GM19035 (cell line): ENCODE measurements at regions not wholly inside any gene's neighbourhood (a gene's known extent, or its start where the extent isn't known, plus 50 kb on each side); places are given as distances from the start of the nearest gene placed in this dataset.

Experiments used
- ATAC-seq: cut with Tn5 transposase; IDR thresholded peaks from one replicate; pipeline ENCODE4 v1.9.1; 2021; ENCODE audit not compliant: unreplicated experiment

- ATAC-seq: no peak
Measured at GRCh38 chr4:184575306-184575705, 73.9 kb downstream of the CASP3 start.

- ATAC-seq: no peak
Measured at GRCh38 chr4:184574861-184575260, 74.4 kb downstream of the CASP3 start.

GRCh38 chr4:184573701-184574100 is 75.5 kb downstream of the CASP3 start:
- ATAC-seq: no peak

GRCh38 chr4:184568770-184569169 is 80.5 kb downstream of the CASP3 start:
- ATAC-seq: no peak

GRCh38 chr4:184563621-184564020 is 85.6 kb downstream of the CASP3 start:
- ATAC-seq: no peak

- no peak for ATAC-seq
Measured at GRCh38 chr4:184558996-184559395, 84.6 kb upstream of the IRF2 start.

GRCh38 chr4:184553891-184554290 is 79.5 kb upstream of the IRF2 start:
- ATAC-seq: no peak

GRCh38 chr4:184550476-184550875 is 76.1 kb upstream of the IRF2 start:
- ATAC-seq: no peak

GRCh38 chr4:184548648-184549341 is 74.4 kb upstream of the IRF2 start:
- no peak for ATAC-seq

GRCh38 chr4:184548316-184548647 is 73.9 kb upstream of the IRF2 start:
- ATAC-seq: no peak

GRCh38 chr4:184544788-184545409 is 70.5 kb upstream of the IRF2 start:
- ATAC-seq: no peak

- no peak for ATAC-seq
Measured at GRCh38 chr4:184541907-184542306, 67.6 kb upstream of the IRF2 start.

- no peak for ATAC-seq
Measured at GRCh38 chr4:184540307-184540706, 66.0 kb upstream of the IRF2 start.

GRCh38 chr4:184538023-184538599 is 63.8 kb upstream of the IRF2 start:
- ATAC-seq: peak; percentile 56

- ATAC-seq: peak; percentile 48
Measured at GRCh38 chr4:184537269-184538022, 63.1 kb upstream of the IRF2 start.

GRCh38 chr4:184536881-184537248 is 62.5 kb upstream of the IRF2 start:
- no peak for ATAC-seq

GRCh38 chr4:184536065-184536880 is 61.9 kb upstream of the IRF2 start:
- ATAC-seq: no peak

- peak; percentile 47 for ATAC-seq
Measured at GRCh38 chr4:184534511-184535391, 60.4 kb upstream of the IRF2 start.

GRCh38 chr4:184533908-184534307 is 59.6 kb upstream of the IRF2 start:
- ATAC-seq: no peak

GRCh38 chr4:184531008-184531407 is 56.7 kb upstream of the IRF2 start:
- no peak for ATAC-seq
